ENCODE measurements at regions not wholly inside any gene's neighbourhood (a gene's known extent, or its start where the extent isn't known, plus 50 kb on each side); places are given as distances from the start of the nearest gene placed in this dataset.

DNA sequence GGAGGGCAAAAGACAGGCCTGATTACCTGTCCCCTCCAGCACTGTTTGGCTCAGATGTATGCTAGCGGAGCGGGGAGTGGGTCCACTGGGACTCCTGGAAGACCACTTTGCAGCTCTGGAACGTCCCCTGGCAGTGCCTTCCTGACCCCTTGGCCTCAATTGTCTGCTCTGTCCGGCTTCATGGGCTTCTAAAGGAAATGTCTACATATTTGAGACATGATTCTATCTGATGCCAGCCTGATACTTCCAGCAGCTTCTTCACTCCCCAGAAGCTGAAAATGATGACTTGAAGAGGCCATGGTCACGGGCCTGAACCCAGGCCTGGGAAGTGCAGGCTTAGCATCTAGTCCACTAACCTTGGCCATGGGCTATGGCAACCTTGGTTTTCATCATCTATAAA is 112.1 kb downstream of the ACAA2 start:
- H3K9me3 Mint-ChIP-seq, result no peaks in the 10 kb centered on the region
- peaks cover 10% of the 10 kb centered on the region for H3K27me3 Mint-ChIP-seq (ENCODE audit: low read depth)
- H3K4me3 Mint-ChIP-seq, result no peak overlapping the region
- H3K4me1 Mint-ChIP-seq, result peaks cover 34% of the 10 kb centered on the region
- H3K36me3 Mint-ChIP-seq (ENCODE audit: low read depth), result no peaks in the 10 kb centered on the region
- peak overlapping the region in 1 of 3 experiments; percentile 58 for H3K27ac Mint-ChIP-seq
- TF ChIP-seq, protein P1, sequence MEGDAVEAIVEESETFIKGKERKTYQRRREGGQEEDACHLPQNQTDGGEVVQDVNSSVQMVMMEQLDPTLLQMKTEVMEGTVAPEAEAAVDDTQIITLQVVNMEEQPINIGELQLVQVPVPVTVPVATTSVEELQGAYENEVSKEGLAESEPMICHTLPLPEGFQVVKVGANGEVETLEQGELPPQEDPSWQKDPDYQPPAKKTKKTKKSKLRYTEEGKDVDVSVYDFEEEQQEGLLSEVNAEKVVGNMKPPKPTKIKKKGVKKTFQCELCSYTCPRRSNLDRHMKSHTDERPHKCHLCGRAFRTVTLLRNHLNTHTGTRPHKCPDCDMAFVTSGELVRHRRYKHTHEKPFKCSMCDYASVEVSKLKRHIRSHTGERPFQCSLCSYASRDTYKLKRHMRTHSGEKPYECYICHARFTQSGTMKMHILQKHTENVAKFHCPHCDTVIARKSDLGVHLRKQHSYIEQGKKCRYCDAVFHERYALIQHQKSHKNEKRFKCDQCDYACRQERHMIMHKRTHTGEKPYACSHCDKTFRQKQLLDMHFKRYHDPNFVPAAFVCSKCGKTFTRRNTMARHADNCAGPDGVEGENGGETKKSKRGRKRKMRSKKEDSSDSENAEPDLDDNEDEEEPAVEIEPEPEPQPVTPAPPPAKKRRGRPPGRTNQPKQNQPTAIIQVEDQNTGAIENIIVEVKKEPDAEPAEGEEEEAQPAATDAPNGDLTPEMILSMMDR (IDR thresholded peaks at IDR 0.05; ENCODE audit: unreplicated experiment in 3 of 3), result no peak

DNA sequence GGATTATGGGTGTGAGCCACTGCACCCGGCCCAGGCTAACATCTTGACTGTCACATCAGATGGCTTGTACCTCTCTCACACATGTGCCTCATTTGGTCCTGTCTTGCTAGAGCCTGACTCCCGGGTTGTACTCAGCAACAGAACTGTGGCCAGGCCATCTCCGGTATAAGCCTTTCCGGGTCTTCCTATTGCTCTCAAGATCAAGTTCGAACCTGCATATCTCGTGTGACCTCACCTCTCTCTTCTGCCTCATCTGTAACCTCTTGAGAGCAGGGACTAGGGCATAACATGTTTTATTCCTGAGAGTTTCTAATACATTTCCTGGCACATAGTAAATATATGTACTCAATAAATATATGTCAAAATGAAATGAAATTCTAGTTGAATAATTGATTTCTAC is 114.0 kb downstream of the ACAA2 start:
- Mint-ChIP-seq H3K36me3 (ENCODE audit: low read depth) (no peaks in the 10 kb centered on the region), H3K4me1 (peaks cover 37% of the 10 kb centered on the region), H3K9me3 (no peaks in the 10 kb centered on the region), H3K4me3 (no peak overlapping the region), H3K27me3 (ENCODE audit: low read depth) (peaks cover 9% of the 10 kb centered on the region), H3K27ac (peak overlapping the region in 2 of 3 experiments; percentile 14 to 67)
- TF ChIP-seq, protein P1 (IDR thresholded peaks at IDR 0.05; ENCODE audit: unreplicated experiment in 3 of 3), result no peak

DNA sequence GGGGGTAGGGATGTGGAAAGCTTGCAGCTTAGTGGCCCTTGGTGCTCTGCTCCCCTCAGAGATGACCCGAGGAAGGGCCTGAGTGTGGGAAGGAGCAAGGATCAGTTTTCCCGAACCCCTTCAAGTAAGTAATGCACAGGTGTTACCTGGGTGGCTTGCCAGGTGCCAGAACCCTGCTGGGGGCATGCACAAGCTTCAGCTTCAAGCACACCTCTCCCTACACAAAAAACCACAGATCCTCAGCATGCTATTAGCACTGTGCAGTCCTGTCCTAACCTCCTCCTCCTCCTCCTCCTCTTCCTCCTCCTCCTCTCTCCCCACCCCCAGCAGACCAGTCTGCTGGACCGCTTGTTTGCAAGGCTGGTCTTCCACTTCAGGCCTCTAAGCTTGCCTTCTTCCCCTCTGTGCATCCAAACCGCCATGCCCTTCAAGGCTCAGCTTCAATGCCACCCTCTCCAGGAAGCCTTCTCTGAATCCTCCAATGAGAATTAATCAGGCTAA is 114.8 kb downstream of the ACAA2 start:
- H3K27ac Mint-ChIP-seq, result peak overlapping the region in 1 of 3 experiments; percentile 76
- TF ChIP-seq, protein P1 (IDR thresholded peaks at IDR 0.05; ENCODE audit: unreplicated experiment in 3 of 3), result no peak
- H3K36me3 Mint-ChIP-seq (ENCODE audit: low read depth), result no peaks in the 10 kb centered on the region
- peaks cover 9% of the 10 kb centered on the region for H3K27me3 Mint-ChIP-seq (ENCODE audit: low read depth)
- H3K9me3 Mint-ChIP-seq, result no peaks in the 10 kb centered on the region
- no peak overlapping the region for H3K4me3 Mint-ChIP-seq
- peaks cover 37% of the 10 kb centered on the region for H3K4me1 Mint-ChIP-seq

DNA sequence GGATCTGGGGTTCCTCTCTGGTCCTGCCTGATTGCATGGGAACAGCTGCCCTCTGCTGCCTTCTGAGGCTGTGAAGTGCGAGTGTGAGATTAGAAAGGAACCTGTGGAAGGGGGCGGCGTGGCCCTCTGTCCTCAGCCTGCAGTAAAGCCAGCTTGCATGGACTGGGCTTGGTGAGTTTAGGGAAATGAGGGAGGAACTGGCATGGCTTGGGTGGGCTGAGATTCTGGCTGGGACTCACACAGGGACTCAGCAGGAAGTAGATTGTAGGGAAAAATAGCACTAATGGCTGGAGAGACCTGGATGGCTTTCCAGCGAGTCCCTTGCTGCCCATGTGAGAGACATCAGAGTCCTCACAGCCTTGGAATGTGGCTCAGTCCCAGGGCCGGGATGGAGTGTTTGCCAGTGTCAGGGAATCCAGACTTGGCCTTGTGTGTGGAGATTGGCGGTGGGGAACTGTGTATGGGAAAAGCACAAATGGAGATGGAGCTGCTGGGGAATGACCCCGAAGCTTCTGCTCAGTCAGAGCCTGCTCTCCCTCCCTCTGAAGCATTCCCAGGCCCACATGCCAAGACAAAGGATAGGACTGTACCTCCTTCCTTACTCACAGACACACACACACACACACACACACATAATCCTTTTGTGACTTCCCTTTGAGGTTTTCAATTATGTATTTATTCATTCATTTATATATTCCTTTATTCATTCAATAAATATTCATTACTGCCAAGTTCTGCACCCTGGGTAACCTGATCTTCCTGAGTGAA is 115.4 kb downstream of the ACAA2 start:
- Mint-ChIP-seq H3K36me3 (ENCODE audit: low read depth) (no peaks in the 10 kb centered on the region), H3K4me1 (peaks cover 43% of the 10 kb centered on the region), H3K9me3 (no peaks in the 10 kb centered on the region), H3K27me3 (ENCODE audit: low read depth) (peaks cover 9% of the 10 kb centered on the region), H3K4me3 (no peak overlapping the region), H3K27ac (peak overlapping the region; percentile 68 to 85 (median 76))
- TF ChIP-seq, protein P1 (IDR thresholded peaks at IDR 0.05; ENCODE audit: unreplicated experiment in 3 of 3), result no peak

DNA sequence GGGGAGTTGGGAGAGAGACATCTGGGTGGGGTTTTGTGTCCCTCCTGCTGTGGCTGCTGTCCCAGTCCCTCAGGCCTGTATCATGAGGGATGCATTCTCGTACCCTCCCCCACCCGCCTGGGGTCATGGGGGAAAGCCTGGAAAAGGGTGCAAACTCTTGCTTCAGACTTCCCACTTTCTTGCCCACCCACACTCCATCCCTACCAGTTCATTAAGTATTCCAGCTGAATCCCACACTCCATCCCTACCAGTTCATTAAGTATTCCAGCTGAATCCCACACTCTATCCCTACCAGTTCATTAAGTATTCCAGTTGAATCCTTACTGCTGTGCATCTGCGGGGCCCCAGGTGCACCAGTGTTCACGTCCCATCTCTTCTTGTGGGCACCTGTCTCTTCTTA is 116.3 kb downstream of the ACAA2 start:
- TF ChIP-seq, protein P1 (IDR thresholded peaks at IDR 0.05; ENCODE audit: unreplicated experiment in 3 of 3), result no peak
- no peak overlapping the region for H3K4me3 Mint-ChIP-seq
- H3K4me1 Mint-ChIP-seq, result peaks cover 49% of the 10 kb centered on the region
- H3K27me3 Mint-ChIP-seq (ENCODE audit: low read depth), result peaks cover 9% of the 10 kb centered on the region
- H3K36me3 Mint-ChIP-seq (ENCODE audit: low read depth), result no peaks in the 10 kb centered on the region
- no peaks in the 10 kb centered on the region for H3K9me3 Mint-ChIP-seq
- peak overlapping the region; percentile 68 to 85 (median 76) for H3K27ac Mint-ChIP-seq

DNA sequence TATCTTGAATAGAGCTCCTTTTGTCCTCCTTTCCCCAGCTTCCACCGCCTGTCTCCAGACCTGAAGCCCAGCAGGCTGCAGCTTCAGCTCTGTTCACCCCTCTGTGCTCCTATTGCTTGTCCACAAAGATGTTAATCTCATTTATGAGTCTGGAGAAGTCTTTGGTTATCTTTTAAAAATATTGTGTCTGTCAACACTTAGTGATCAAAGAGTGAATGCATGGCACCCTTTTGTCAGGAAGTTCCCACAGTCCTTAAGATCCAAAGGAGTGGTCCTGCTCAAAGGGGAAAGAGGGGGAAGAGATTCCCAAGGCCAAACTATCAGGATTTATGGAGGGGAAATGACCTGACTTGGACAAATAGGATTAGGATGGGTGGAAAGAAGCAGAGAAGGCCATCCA is 118.9 kb downstream of the ACAA2 start:
- no peak overlapping the region for H3K4me3 Mint-ChIP-seq
- H3K27ac Mint-ChIP-seq, result peak overlapping the region; percentile 73 to 88 (median 84)
- peaks cover 4% of the 10 kb centered on the region for H3K27me3 Mint-ChIP-seq (ENCODE audit: low read depth)
- no peaks in the 10 kb centered on the region for H3K36me3 Mint-ChIP-seq (ENCODE audit: low read depth)
- peaks cover 48% of the 10 kb centered on the region for H3K4me1 Mint-ChIP-seq
- TF ChIP-seq, protein P1 (IDR thresholded peaks at IDR 0.05; ENCODE audit: unreplicated experiment in 3 of 3), result no peak
- no peaks in the 10 kb centered on the region for H3K9me3 Mint-ChIP-seq
